Keratinocyte (primary cell): ENCODE measurements at regions not wholly inside any gene's neighbourhood (a gene's known extent, or its start where the extent isn't known, plus 50 kb on each side); places are given as distances from the start of the nearest gene placed in this dataset.

Experiments used
- DNase-seq: peaks from one replicate; pipeline ENCODE4 v3.0.0-alpha.2; 2011; ENCODE audit warnings: low read depth, missing footprints, low spot score
- FAIRE-seq: peaks from 2 replicates; lab custom pipeline; 2011; peaks lifted over from hg19 to GRCh38; lab: Jason Lieb, UNC
- H2AFZ ChIP-seq: 2 replicates; pipeline ENCODE4 v1.6.0; 2012; ENCODE audit warnings: low read length, control low read depth, inconsistent platforms; ENCODE audit not compliant: control insufficient read depth
- H3K27ac ChIP-seq: 2 replicates; pipeline ENCODE4 v1.5.1; 2011; ENCODE audit warnings: low read length; ENCODE audit not compliant: control insufficient read depth, insufficient read depth
- H3K27me3 ChIP-seq: 3 replicates; pipeline ENCODE4 v1.6.0; 2011; ENCODE audit warnings: low read length; ENCODE audit not compliant: control insufficient read depth, insufficient read depth; ENCODE audit errors: extremely low read depth
- H3K36me3 ChIP-seq, 2 experiments: 2 replicates in 1 of 2; 3 replicates in 1 of 2; pipeline ENCODE4 v1.5.1; 2011; ENCODE audit warnings: low read length in 2 of 2, mild to moderate bottlenecking in 1 of 2; ENCODE audit not compliant: control insufficient read depth in 2 of 2, insufficient read depth in 2 of 2; ENCODE audit errors: extremely low read depth in 1 of 2
- H3K4me1 ChIP-seq: 3 replicates; pipeline ENCODE4 v1.5.1; 2011; ENCODE audit warnings: low read length; ENCODE audit not compliant: control insufficient read depth, insufficient read depth; ENCODE audit errors: extremely low read depth
- H3K4me2 ChIP-seq: 3 replicates; pipeline ENCODE4 v1.6.0; 2011; ENCODE audit warnings: low read depth, low read length; ENCODE audit not compliant: control insufficient read depth, insufficient read depth; ENCODE audit errors: extremely low read depth
- H3K4me3 ChIP-seq, 3 experiments: fragments of 200-600 bp in 1 of 3; sonication (generic) in 1 of 3; 2 replicates in 2 of 3; 3 replicates in 1 of 3; pipeline ENCODE4 v1.5.1; 2011 to 2016; ENCODE audit warnings: low read length in 3 of 3, mild to moderate bottlenecking in 3 of 3, control low read depth in 2 of 3, inconsistent platforms in 1 of 3, low read depth in 1 of 3, mixed read lengths in 1 of 3, mixed run types in 1 of 3, moderate library complexity in 1 of 3; ENCODE audit not compliant: control insufficient read depth in 2 of 3, insufficient read depth in 2 of 3; ENCODE audit errors: extremely low read depth in 1 of 3
- H3K79me2 ChIP-seq: 2 replicates; pipeline ENCODE4 v1.6.0; 2012; ENCODE audit warnings: low read length; ENCODE audit not compliant: control insufficient read depth, insufficient read depth
- H3K9ac ChIP-seq: 3 replicates; pipeline ENCODE4 v1.6.0; 2011; ENCODE audit warnings: low read length; ENCODE audit not compliant: control insufficient read depth, insufficient read depth; ENCODE audit errors: extremely low read depth
- H3K9me1 ChIP-seq: 3 replicates; pipeline ENCODE4 v1.6.0; 2011; ENCODE audit warnings: low read length; ENCODE audit not compliant: control insufficient read depth, insufficient read depth; ENCODE audit errors: extremely low read depth
- H3K9me3 ChIP-seq: 2 replicates; pipeline ENCODE4 v1.5.1; 2012; ENCODE audit warnings: low read depth, low read length; ENCODE audit not compliant: control insufficient read depth
- H4K20me1 ChIP-seq: 3 replicates; pipeline ENCODE4 v1.6.0; 2011; ENCODE audit warnings: low read length; ENCODE audit not compliant: control insufficient read depth, insufficient read depth; ENCODE audit errors: extremely low read depth
- EZH2 ChIP-seq: IDR thresholded peaks from one replicate; pipeline ENCODE4 v1.6.1; 2012; ENCODE audit warnings: inconsistent platforms, mild to moderate bottlenecking, low read length, moderate library complexity
- dilution Hi-C: fragments of 300-500 bp; cut with MboI; formaldehyde crosslinking; loops from one replicate; pipeline ENCODE4 v1.7.0; 2020; ENCODE audit warnings: low sequenced_read_pairs; ENCODE audit not compliant: extremely low pct_ligation_motif_present
- TF ChIP-seq, protein P1 (sequence below), 3 experiments: IDR thresholded peaks in 1 of 3; conservative IDR thresholded peaks in 1 of 3; optimal IDR thresholded peaks in 1 of 3; 2 replicates in 2 of 3; 3 replicates in 1 of 3; pipeline versions ENCODE3 to v1.5.1; 2011; ENCODE audit warnings: low read length in 3 of 3, mild to moderate bottlenecking in 3 of 3, moderate library complexity in 2 of 3, control low read depth in 1 of 3, inconsistent platforms in 1 of 3; ENCODE audit not compliant: insufficient read depth in 2 of 3; ENCODE audit errors: extremely low read depth in 1 of 3

- no peak for FAIRE-seq
- no peaks in the 10 kb centered on the region for H3K36me3 ChIP-seq
- no peaks in the 10 kb centered on the region for H3K4me1 ChIP-seq
- H3K4me2 ChIP-seq: no peak overlapping the region
- no peak for TF ChIP-seq EZH2
- TF ChIP-seq, protein P1, sequence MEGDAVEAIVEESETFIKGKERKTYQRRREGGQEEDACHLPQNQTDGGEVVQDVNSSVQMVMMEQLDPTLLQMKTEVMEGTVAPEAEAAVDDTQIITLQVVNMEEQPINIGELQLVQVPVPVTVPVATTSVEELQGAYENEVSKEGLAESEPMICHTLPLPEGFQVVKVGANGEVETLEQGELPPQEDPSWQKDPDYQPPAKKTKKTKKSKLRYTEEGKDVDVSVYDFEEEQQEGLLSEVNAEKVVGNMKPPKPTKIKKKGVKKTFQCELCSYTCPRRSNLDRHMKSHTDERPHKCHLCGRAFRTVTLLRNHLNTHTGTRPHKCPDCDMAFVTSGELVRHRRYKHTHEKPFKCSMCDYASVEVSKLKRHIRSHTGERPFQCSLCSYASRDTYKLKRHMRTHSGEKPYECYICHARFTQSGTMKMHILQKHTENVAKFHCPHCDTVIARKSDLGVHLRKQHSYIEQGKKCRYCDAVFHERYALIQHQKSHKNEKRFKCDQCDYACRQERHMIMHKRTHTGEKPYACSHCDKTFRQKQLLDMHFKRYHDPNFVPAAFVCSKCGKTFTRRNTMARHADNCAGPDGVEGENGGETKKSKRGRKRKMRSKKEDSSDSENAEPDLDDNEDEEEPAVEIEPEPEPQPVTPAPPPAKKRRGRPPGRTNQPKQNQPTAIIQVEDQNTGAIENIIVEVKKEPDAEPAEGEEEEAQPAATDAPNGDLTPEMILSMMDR (optimal IDR thresholded peaks at IDR 0.05 in 1 of 3, IDR thresholded peaks at IDR 0.05 in 1 of 3, conservative IDR thresholded peaks at IDR 0.05 in 1 of 3; ENCODE audit: extremely low read depth in 1 of 3, insufficient read depth in 2 of 3, low read length in 3 of 3): no peak
- no peaks in the 10 kb centered on the region for H4K20me1 ChIP-seq
- dilution Hi-C loops: no loop called here
- no peak overlapping the region for H3K27ac ChIP-seq
- H3K4me3 ChIP-seq: no peak overlapping the region
- no peaks in the 10 kb centered on the region for H3K27me3 ChIP-seq
- H2AFZ ChIP-seq: no peak overlapping the region
- DNase-seq: no peak
- H3K9me1 ChIP-seq: no peaks in the 10 kb centered on the region
- H3K9me3 ChIP-seq: peaks cover 36% of the 10 kb centered on the region
- H3K9ac ChIP-seq: no peak overlapping the region
- no peaks in the 10 kb centered on the region for H3K79me2 ChIP-seq
Observed at GRCh38 chr22:48697223-48697622, 1130.5 kb downstream of the BRD1 start.

DNA sequence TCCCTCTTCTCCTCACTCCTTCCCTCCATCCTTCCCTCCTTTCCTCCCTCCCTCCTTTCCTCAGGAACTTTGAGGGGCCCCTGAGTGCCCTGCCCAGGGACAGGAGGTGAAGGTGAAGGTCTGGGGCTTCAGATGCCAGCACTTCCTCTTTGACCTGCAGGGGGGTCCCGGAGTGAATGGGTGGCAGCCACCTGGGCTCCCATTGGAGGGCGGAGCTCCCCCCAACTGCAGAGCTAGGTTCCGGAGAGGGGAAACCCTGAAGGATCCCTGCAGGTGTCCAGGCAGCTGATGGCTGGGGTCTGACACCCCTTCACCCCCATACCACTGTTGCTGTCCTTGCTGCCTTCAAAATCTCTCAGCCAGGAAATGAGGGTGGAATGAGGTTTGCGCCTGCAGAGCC, 1131.3 kb downstream of the BRD1 start:
- no peaks in the 10 kb centered on the region for H3K79me2 ChIP-seq
- no peak overlapping the region for H3K4me2 ChIP-seq
- H3K9me1 ChIP-seq: no peaks in the 10 kb centered on the region
- no peak overlapping the region for H3K4me3 ChIP-seq
- no peak for TF ChIP-seq EZH2
- TF ChIP-seq, protein P1 (optimal IDR thresholded peaks at IDR 0.05 in 1 of 3, IDR thresholded peaks at IDR 0.05 in 1 of 3, conservative IDR thresholded peaks at IDR 0.05 in 1 of 3; ENCODE audit: extremely low read depth in 1 of 3, insufficient read depth in 2 of 3, low read length in 3 of 3): no peak
- no peak for DNase-seq
- H3K27ac ChIP-seq: no peak overlapping the region
- peaks cover 33% of the 10 kb centered on the region for H3K9me3 ChIP-seq
- no peaks in the 10 kb centered on the region for H4K20me1 ChIP-seq
- H2AFZ ChIP-seq: no peak overlapping the region
- no peak for FAIRE-seq
- no peaks in the 10 kb centered on the region for H3K36me3 ChIP-seq
- no peaks in the 10 kb centered on the region for H3K4me1 ChIP-seq
- dilution Hi-C loops: no loop called here
- no peak overlapping the region for H3K9ac ChIP-seq
- no peaks in the 10 kb centered on the region for H3K27me3 ChIP-seq
